Caco-2 (cell line): ENCODE measurements at regions not wholly inside any gene's neighbourhood (a gene's known extent, or its start where the extent isn't known, plus 50 kb on each side); places are given as distances from the start of the nearest gene placed in this dataset.

Source experiments
- BruUV-seq: library from RNA; stranded (reverse); fragments of 400-500 nt; replicated peaks from 2 replicates; lab custom pipeline; 2021; lab: Mats Ljungman, UMichigan
- CTCF ChIA-PET: fragments of 300-600 bp; sonication (Branson Sonifier 250); formaldehyde crosslinking; loops from one replicate; lab custom pipeline; 2022; ENCODE audit warnings: antibody characterized with exemption; lab: Charles Lee
- POLR2A ChIA-PET: fragments of 300-600 bp; sonication (Branson Sonifier 250); formaldehyde crosslinking; loops from one replicate; lab custom pipeline; 2022; ENCODE audit warnings: antibody characterized with exemption; lab: Charles Lee
- DNase-seq, 2 experiments: peaks; one replicate each; pipeline versions ENCODE4 v3.0.0 to v3.0.0-alpha.2; 2020 to 2022
- H3K27me3 ChIP-seq: replicated peaks from 2 replicates; pipeline ENCODE4 v1.6.0; 2011; ENCODE audit warnings: low read length; ENCODE audit not compliant: control insufficient read depth, insufficient read depth
- H3K36me3 ChIP-seq: 2 replicates; pipeline ENCODE4 v1.5.1; 2011; ENCODE audit warnings: low read length; ENCODE audit not compliant: control insufficient read depth, insufficient read depth
- H3K4me1 ChIP-seq: fragments of 250-450 bp; sonication (Bioruptor Pico); 2 replicates; pipeline ENCODE4 v1.5.1; 2020; ENCODE audit warnings: mild to moderate bottlenecking
- H3K4me3 ChIP-seq: 2 replicates; pipeline ENCODE4 v1.5.1; 2011; ENCODE audit warnings: low read depth, mild to moderate bottlenecking, control low read depth, low read length
- H3K9me3 ChIP-seq: fragments of 250-450 bp; sonication (Bioruptor Pico); 2 replicates; pipeline ENCODE4 v1.5.1; 2020; ENCODE audit warnings: mild to moderate bottlenecking, moderate library complexity
- H3K27ac Mint-ChIP-seq: one replicate; pipeline ENCODE4 v1.8.0; 2022; ENCODE audit warnings: mixed read lengths; ENCODE audit not compliant: unreplicated experiment
- H3K27me3 Mint-ChIP-seq: one replicate; pipeline ENCODE4 v1.8.0; 2022; ENCODE audit warnings: mixed read lengths; ENCODE audit not compliant: insufficient read depth, unreplicated experiment
- H3K36me3 Mint-ChIP-seq: one replicate; pipeline ENCODE4 v1.8.0; 2022; ENCODE audit warnings: mild to moderate bottlenecking, mixed read lengths; ENCODE audit not compliant: insufficient read depth, unreplicated experiment
- H3K4me1 Mint-ChIP-seq: one replicate; pipeline ENCODE4 v1.8.0; 2022; ENCODE audit warnings: low read depth, mixed read lengths; ENCODE audit not compliant: unreplicated experiment
- H3K4me3 Mint-ChIP-seq: one replicate; pipeline ENCODE4 v1.8.0; 2022; ENCODE audit warnings: mild to moderate bottlenecking, moderate library complexity, mixed read lengths; ENCODE audit not compliant: unreplicated experiment
- H3K9me3 Mint-ChIP-seq: one replicate; pipeline ENCODE4 v1.8.0; 2022; ENCODE audit warnings: mixed read lengths; ENCODE audit not compliant: unreplicated experiment
- intact Hi-C: fragments of 100-400 bp; cut with micrococcal nuclease; formaldehyde crosslinking; loops from one replicate; pipeline ENCODE4 v1.10.0; 2022; ENCODE audit not compliant: unreplicated experiment
- TF ChIP-seq, protein P1 (sequence below), 2 experiments: fragments of 200-600 bp in 1 of 2; IDR thresholded peaks; 1 replicate in 1 of 2; 2 replicates in 1 of 2; pipeline versions ENCODE4 v1.5.1 to v1.8.0; 2011 to 2022; ENCODE audit warnings: antibody characterized with exemption in 1 of 2, control low read depth in 1 of 2, inconsistent platforms in 1 of 2, low read depth in 1 of 2, low read length in 1 of 2, mild to moderate bottlenecking in 1 of 2, moderate library complexity in 1 of 2; ENCODE audit not compliant: insufficient read depth in 1 of 2, severe bottlenecking in 1 of 2, unreplicated experiment in 1 of 2

DNA sequence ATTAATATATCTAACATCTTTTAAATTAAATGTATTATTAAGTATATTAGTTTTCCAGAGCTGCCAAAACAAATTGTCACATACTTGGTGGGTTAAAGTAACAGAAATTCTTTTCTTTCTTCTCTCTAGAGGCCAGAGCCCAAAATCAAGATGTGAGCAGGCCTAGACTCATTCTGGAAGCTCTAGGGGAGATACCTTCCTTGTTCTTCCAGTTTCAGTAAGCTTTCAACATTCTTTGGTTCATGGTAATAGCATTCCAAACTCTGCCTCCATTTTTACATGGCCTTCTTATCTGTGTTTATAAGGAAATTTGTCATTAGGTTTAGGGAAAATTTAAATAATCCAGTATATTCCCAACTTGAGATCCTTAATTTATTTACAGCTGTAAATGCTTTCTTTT, 1054.6 kb upstream of the GBE1 start:
- H3K36me3 ChIP-seq, result no peaks in the 10 kb centered on the region
- H3K4me1 Mint-ChIP-seq, result no peaks in the 10 kb centered on the region
- H3K4me3 Mint-ChIP-seq, result no peak overlapping the region
- H3K4me3 ChIP-seq, result no peak overlapping the region
- POLR2A ChIA-PET, result no interaction called here
- H3K9me3 Mint-ChIP-seq, result no peaks in the 10 kb centered on the region
- no peaks in the 10 kb centered on the region for H3K36me3 Mint-ChIP-seq
- no peaks in the 10 kb centered on the region for H3K4me1 ChIP-seq
- CTCF ChIA-PET, result no interaction called here
- H3K27ac Mint-ChIP-seq, result no peak overlapping the region
- no peak for DNase-seq
- H3K9me3 ChIP-seq, result no peaks in the 10 kb centered on the region; the same call in 1 of the 2 replicates
- H3K27me3 ChIP-seq, result no peaks in the 10 kb centered on the region
- intact Hi-C loops, result no loop called here
- H3K27me3 Mint-ChIP-seq, result no peaks in the 10 kb centered on the region
- TF ChIP-seq, protein P1, sequence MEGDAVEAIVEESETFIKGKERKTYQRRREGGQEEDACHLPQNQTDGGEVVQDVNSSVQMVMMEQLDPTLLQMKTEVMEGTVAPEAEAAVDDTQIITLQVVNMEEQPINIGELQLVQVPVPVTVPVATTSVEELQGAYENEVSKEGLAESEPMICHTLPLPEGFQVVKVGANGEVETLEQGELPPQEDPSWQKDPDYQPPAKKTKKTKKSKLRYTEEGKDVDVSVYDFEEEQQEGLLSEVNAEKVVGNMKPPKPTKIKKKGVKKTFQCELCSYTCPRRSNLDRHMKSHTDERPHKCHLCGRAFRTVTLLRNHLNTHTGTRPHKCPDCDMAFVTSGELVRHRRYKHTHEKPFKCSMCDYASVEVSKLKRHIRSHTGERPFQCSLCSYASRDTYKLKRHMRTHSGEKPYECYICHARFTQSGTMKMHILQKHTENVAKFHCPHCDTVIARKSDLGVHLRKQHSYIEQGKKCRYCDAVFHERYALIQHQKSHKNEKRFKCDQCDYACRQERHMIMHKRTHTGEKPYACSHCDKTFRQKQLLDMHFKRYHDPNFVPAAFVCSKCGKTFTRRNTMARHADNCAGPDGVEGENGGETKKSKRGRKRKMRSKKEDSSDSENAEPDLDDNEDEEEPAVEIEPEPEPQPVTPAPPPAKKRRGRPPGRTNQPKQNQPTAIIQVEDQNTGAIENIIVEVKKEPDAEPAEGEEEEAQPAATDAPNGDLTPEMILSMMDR (IDR thresholded peaks at IDR 0.05; ENCODE audit: insufficient read depth in 1 of 2, low read depth in 1 of 2, low read length in 1 of 2, severe bottlenecking in 1 of 2, unreplicated experiment in 1 of 2), result no peak
- BruUV-seq, result no TSS peak

DNA sequence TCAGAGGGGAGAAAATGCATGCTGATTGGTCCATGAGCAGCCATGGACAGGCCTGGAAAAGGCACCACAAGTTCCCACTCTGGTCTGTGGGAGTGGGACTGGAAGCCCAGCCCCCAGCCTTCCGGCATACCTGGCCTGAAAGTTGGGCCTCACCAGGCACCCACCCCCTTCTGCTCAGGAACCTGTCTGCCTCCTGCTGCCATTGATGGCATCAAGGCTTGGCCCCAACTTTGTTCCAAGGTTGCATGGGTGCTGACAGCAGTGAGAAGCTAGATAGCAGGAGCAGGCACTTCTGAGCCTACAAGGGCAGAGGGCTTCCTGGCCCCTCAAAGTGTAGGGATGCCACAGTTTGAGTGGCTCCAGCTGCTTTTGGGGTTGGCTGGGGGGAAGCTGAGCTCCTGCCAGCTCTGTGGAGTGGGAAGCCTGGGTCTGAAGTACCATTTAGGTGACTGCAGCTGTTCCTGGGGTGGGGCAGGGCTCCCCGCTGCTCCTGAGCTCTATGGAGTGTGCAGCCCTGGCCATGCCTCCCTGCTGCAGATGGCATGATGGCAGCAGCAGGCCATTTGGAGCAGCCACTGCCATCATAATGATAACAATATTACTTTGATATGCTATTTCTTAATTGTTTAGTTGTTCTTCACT, 1054.1 kb upstream of the GBE1 start:
- intact Hi-C loops, result no loop called here
- Mint-ChIP-seq H3K27ac (no peak overlapping the region), H3K36me3 (no peaks in the 10 kb centered on the region), H3K9me3 (no peaks in the 10 kb centered on the region), H3K4me3 (no peak overlapping the region), H3K27me3 (no peaks in the 10 kb centered on the region), H3K4me1 (no peaks in the 10 kb centered on the region)
- BruUV-seq, result no TSS peak
- H3K4me3 ChIP-seq, result no peak overlapping the region
- H3K4me1 ChIP-seq, result no peaks in the 10 kb centered on the region
- ChIA-PET POLR2A (no interaction called here), CTCF (no interaction called here)
- no peak for DNase-seq
- H3K36me3 ChIP-seq, result no peaks in the 10 kb centered on the region
- H3K27me3 ChIP-seq, result no peaks in the 10 kb centered on the region
- no peaks in the 10 kb centered on the region; the same call in 1 of the 2 replicates for H3K9me3 ChIP-seq
- TF ChIP-seq, protein P1 (IDR thresholded peaks at IDR 0.05; ENCODE audit: insufficient read depth in 1 of 2, low read depth in 1 of 2, low read length in 1 of 2, severe bottlenecking in 1 of 2, unreplicated experiment in 1 of 2), result no peak

DNA sequence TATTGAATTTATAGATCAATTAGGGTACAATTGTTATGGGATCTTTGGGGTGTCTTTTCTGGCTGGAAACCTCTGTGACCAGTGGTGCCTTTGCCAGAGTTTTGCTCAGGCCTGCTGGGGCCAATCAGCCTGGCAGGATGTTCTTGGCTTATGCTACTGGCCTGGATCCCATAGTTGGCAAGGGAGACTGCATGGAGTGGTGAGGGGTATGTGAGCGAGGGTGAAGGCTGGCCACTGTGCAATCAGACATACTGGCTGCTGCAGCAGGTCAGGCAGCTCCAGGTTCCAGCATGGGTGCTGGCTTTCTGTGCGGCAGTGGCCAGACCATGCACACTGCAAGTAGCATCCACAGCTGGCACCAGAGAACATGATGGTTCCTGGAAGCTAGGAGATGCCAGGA, 1053.2 kb upstream of the GBE1 start:
- no peak for DNase-seq
- H3K36me3 ChIP-seq, result no peaks in the 10 kb centered on the region
- no peaks in the 10 kb centered on the region for H3K4me1 ChIP-seq
- Mint-ChIP-seq H3K27me3 (no peaks in the 10 kb centered on the region), H3K36me3 (no peaks in the 10 kb centered on the region), H3K9me3 (no peaks in the 10 kb centered on the region), H3K27ac (no peak overlapping the region), H3K4me3 (no peak overlapping the region), H3K4me1 (no peaks in the 10 kb centered on the region)
- intact Hi-C loops, result no loop called here
- no peak overlapping the region for H3K4me3 ChIP-seq
- ChIA-PET POLR2A (no interaction called here), CTCF (no interaction called here)
- TF ChIP-seq, protein P1 (IDR thresholded peaks at IDR 0.05; ENCODE audit: insufficient read depth in 1 of 2, low read depth in 1 of 2, low read length in 1 of 2, severe bottlenecking in 1 of 2, unreplicated experiment in 1 of 2), result no peak
- BruUV-seq, result no TSS peak
- H3K27me3 ChIP-seq, result no peaks in the 10 kb centered on the region
- no peaks in the 10 kb centered on the region; the same call in 1 of the 2 replicates for H3K9me3 ChIP-seq
